Activated T-cell treated with anti-CD3 and anti-CD28 coated beads, Interleukin-2, amount 50 U/mL, for 24 hours (primary cell): ENCODE measurements at regions not wholly inside any gene's neighbourhood (a gene's known extent, or its start where the extent isn't known, plus 50 kb on each side); places are given as distances from the start of the nearest gene placed in this dataset.
"Not testable (repeated sequence)": the region's sequence is repeated elsewhere in the genome, so short reads cannot be mapped to it uniquely, and the experiment has no call there.

ENCODE experiments used
- DNase-seq: peaks from one replicate; pipeline ENCODE4 v3.0.0-alpha.2; 2020
- H3K27ac Mint-ChIP-seq: 2 replicates; pipeline ENCODE4 v1.8.0; 2020; ENCODE audit warnings: mild to moderate bottlenecking, mixed read lengths
- H3K27me3 Mint-ChIP-seq: 2 replicates; pipeline ENCODE4 v1.8.0; 2020; ENCODE audit warnings: mixed read lengths
- H3K36me3 Mint-ChIP-seq: 2 replicates; pipeline ENCODE4 v1.8.0; 2020; ENCODE audit warnings: low read depth, mixed read lengths
- H3K4me1 Mint-ChIP-seq: 2 replicates; pipeline ENCODE4 v1.8.0; 2020; ENCODE audit warnings: low read depth, mixed read lengths
- H3K4me3 Mint-ChIP-seq: 2 replicates; pipeline ENCODE4 v1.8.0; 2020; ENCODE audit warnings: mild to moderate bottlenecking, moderate library complexity, mixed read lengths
- H3K9me3 Mint-ChIP-seq: 2 replicates; pipeline ENCODE4 v1.8.0; 2020; ENCODE audit warnings: mixed read lengths

- H3K9me3 Mint-ChIP-seq, H3K27me3 Mint-ChIP-seq, H3K27ac Mint-ChIP-seq, H3K4me1 Mint-ChIP-seq, H3K36me3 Mint-ChIP-seq, H3K4me3 Mint-ChIP-seq, DNase-seq: not testable (repeated sequence)
Measured at GRCh38 chr3:48101301-48101650, 85.1 kb upstream of the MAP4 start.

- H3K4me3 Mint-ChIP-seq = no peak overlapping the region
- H3K27me3 Mint-ChIP-seq = no peaks in the 10 kb centered on the region
- H3K27ac Mint-ChIP-seq = no peak overlapping the region
- peaks cover 12% of the 10 kb centered on the region for H3K4me1 Mint-ChIP-seq
- H3K36me3 Mint-ChIP-seq = peaks cover 9% of the 10 kb centered on the region
- H3K9me3 Mint-ChIP-seq = no peaks in the 10 kb centered on the region
- no peak for DNase-seq
Measured at GRCh38 chr3:48092270-48092669, 76.1 kb upstream of the MAP4 start.

GRCh38 chr3:48090166-48090939, 74.1 kb upstream of the MAP4 start:
- Mint-ChIP-seq H3K27ac (no peak overlapping the region), H3K27me3 (no peaks in the 10 kb centered on the region)

GRCh38 chr3:48088749-48089466, 72.7 kb upstream of the MAP4 start:
- H3K36me3 Mint-ChIP-seq = peaks cover 25% of the 10 kb centered on the region
- H3K9me3 Mint-ChIP-seq = no peaks in the 10 kb centered on the region
- peaks cover 30% of the 10 kb centered on the region for H3K4me1 Mint-ChIP-seq
- H3K27me3 Mint-ChIP-seq = no peaks in the 10 kb centered on the region
- H3K27ac Mint-ChIP-seq = peak overlapping the region; percentile 98
- DNase-seq = peak; percentile 97
- peak overlapping the region; percentile 97 for H3K4me3 Mint-ChIP-seq

More at GRCh38 chr3:48090166-48090939, 74.1 kb upstream of the MAP4 start:
- H3K4me1 Mint-ChIP-seq = peaks cover 21% of the 10 kb centered on the region
- no peak for DNase-seq
- H3K4me3 Mint-ChIP-seq = peak overlapping the region; percentile 97
- H3K9me3 Mint-ChIP-seq = no peaks in the 10 kb centered on the region
- H3K36me3 Mint-ChIP-seq = peaks cover 13% of the 10 kb centered on the region

- H3K27ac Mint-ChIP-seq = peak overlapping the region; percentile 88
- no peak for DNase-seq
- H3K4me3 Mint-ChIP-seq = peak overlapping the region; percentile 97
- H3K9me3 Mint-ChIP-seq = no peaks in the 10 kb centered on the region
- H3K36me3 Mint-ChIP-seq = peaks cover 25% of the 10 kb centered on the region
- no peaks in the 10 kb centered on the region for H3K27me3 Mint-ChIP-seq
- H3K4me1 Mint-ChIP-seq = peaks cover 30% of the 10 kb centered on the region
Measured at GRCh38 chr3:48088056-48088748, 72.0 kb upstream of the MAP4 start.

GRCh38 chr3:48086705-48087104, 70.5 kb upstream of the MAP4 start:
- Mint-ChIP-seq H3K9me3 (no peaks in the 10 kb centered on the region), H3K36me3 (peaks cover 33% of the 10 kb centered on the region), H3K4me1 (peaks cover 37% of the 10 kb centered on the region), H3K27me3 (no peaks in the 10 kb centered on the region), H3K27ac (no peak overlapping the region), H3K4me3 (peak overlapping the region; percentile 97)
- no peak for DNase-seq

GRCh38 chr3:48084929-48085328, 68.7 kb upstream of the MAP4 start:
- Mint-ChIP-seq H3K27me3 (no peaks in the 10 kb centered on the region), H3K4me1 (peaks cover 35% of the 10 kb centered on the region), H3K4me3 (no peak overlapping the region), H3K27ac (peak overlapping the region; percentile 6), H3K9me3 (no peaks in the 10 kb centered on the region), H3K36me3 (peaks cover 38% of the 10 kb centered on the region)
- no peak for DNase-seq

- peaks cover 39% of the 10 kb centered on the region for H3K36me3 Mint-ChIP-seq
- DNase-seq = no peak
- no peak overlapping the region for H3K27ac Mint-ChIP-seq
- H3K27me3 Mint-ChIP-seq = no peaks in the 10 kb centered on the region
- H3K4me3 Mint-ChIP-seq = no peak overlapping the region
- H3K4me1 Mint-ChIP-seq = peaks cover 30% of the 10 kb centered on the region
- H3K9me3 Mint-ChIP-seq = no peaks in the 10 kb centered on the region
Measured at GRCh38 chr3:48084170-48084569, 68.0 kb upstream of the MAP4 start.

GRCh38 chr3:48082580-48083184, 66.5 kb upstream of the MAP4 start:
- Mint-ChIP-seq H3K27ac (no peak overlapping the region), H3K36me3 (peaks cover 38% of the 10 kb centered on the region), H3K27me3 (no peaks in the 10 kb centered on the region), H3K4me3 (no peak overlapping the region), H3K9me3 (no peaks in the 10 kb centered on the region), H3K4me1 (peaks cover 31% of the 10 kb centered on the region)
- DNase-seq = no peak

GRCh38 chr3:48077815-48078214, 61.6 kb upstream of the MAP4 start:
- peaks cover 11% of the 10 kb centered on the region for H3K4me1 Mint-ChIP-seq
- no peaks in the 10 kb centered on the region for H3K9me3 Mint-ChIP-seq
- H3K27ac Mint-ChIP-seq = no peak overlapping the region
- H3K36me3 Mint-ChIP-seq = peaks cover 35% of the 10 kb centered on the region
- H3K4me3 Mint-ChIP-seq = no peak overlapping the region
- DNase-seq = no peak
- no peaks in the 10 kb centered on the region for H3K27me3 Mint-ChIP-seq

- no peak overlapping the region for H3K27ac Mint-ChIP-seq
- H3K4me1 Mint-ChIP-seq = peaks cover 13% of the 10 kb centered on the region
- H3K4me3 Mint-ChIP-seq = no peak overlapping the region
- no peaks in the 10 kb centered on the region for H3K9me3 Mint-ChIP-seq
- H3K27me3 Mint-ChIP-seq = no peaks in the 10 kb centered on the region
- DNase-seq = no peak
- H3K36me3 Mint-ChIP-seq = peaks cover 32% of the 10 kb centered on the region
Measured at GRCh38 chr3:48070030-48070429, 53.8 kb upstream of the MAP4 start.

GRCh38 chr3:48069339-48069738, 53.1 kb upstream of the MAP4 start:
- DNase-seq = no peak
- Mint-ChIP-seq H3K4me1 (peaks cover 20% of the 10 kb centered on the region), H3K27ac (no peak overlapping the region), H3K9me3 (no peaks in the 10 kb centered on the region), H3K27me3 (no peaks in the 10 kb centered on the region), H3K4me3 (no peak overlapping the region), H3K36me3 (peaks cover 29% of the 10 kb centered on the region)

GRCh38 chr3:48068886-48069285, 52.7 kb upstream of the MAP4 start:
- Mint-ChIP-seq H3K27ac (no peak overlapping the region), H3K4me3 (no peak overlapping the region)

GRCh38 chr3:48068320-48068719, 52.1 kb upstream of the MAP4 start:
- peaks cover 28% of the 10 kb centered on the region for H3K4me1 Mint-ChIP-seq
- not testable (repeated sequence) for DNase-seq, H3K27ac Mint-ChIP-seq, H3K9me3 Mint-ChIP-seq, H3K4me3 Mint-ChIP-seq, H3K27me3 Mint-ChIP-seq
- H3K36me3 Mint-ChIP-seq = peaks cover 28% of the 10 kb centered on the region

More at GRCh38 chr3:48068886-48069285, 52.7 kb upstream of the MAP4 start:
- no peak for DNase-seq
- no peaks in the 10 kb centered on the region for H3K27me3 Mint-ChIP-seq
- no peaks in the 10 kb centered on the region for H3K9me3 Mint-ChIP-seq
- peaks cover 24% of the 10 kb centered on the region for H3K4me1 Mint-ChIP-seq
- H3K36me3 Mint-ChIP-seq = peaks cover 28% of the 10 kb centered on the region
